Panc1 (cell line): ENCODE measurements at regions not wholly inside any gene's neighbourhood (a gene's known extent, or its start where the extent isn't known, plus 50 kb on each side); places are given as distances from the start of the nearest gene placed in this dataset.

Source experiments
- CTCF ChIP-seq: fragments of 450-650 bp; IDR thresholded peaks from 2 replicates; pipeline ENCODE4 v1.5.1; 2017; ENCODE audit warnings: mild to moderate bottlenecking
- POLR2AphosphoS5 ChIP-seq: IDR thresholded peaks from 2 replicates; pipeline ENCODE4 v1.6.1; 2012; ENCODE audit warnings: mild to moderate bottlenecking, low read depth, low read length, moderate library complexity

DNA sequence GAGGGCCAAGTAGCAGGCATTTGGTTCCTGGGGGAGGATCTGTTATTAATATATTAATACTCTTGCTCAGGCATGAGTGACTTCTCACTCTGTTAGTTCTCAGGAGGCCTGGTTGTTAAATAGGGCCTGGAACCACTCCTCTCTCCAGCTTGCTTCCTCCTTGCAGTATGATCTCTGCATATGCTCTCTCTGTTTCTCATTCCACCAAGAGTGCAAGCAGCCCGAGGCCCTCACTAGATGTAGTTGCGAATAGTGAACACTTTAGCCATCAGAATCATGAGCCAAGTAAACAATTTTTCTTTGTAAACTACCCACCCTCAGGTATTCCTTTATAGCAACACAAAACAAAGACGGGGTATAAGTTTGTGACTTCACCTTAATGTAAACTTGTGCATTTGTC is 784.3 kb downstream of the DNAJB9 start:
- TF ChIP-seq CTCF, result no peak
- no peak for TF ChIP-seq POLR2AphosphoS5
